ENCODE measurements at regions not wholly inside any gene's neighbourhood (a gene's known extent, or its start where the extent isn't known, plus 50 kb on each side); places are given as distances from the start of the nearest gene placed in this dataset.

- WGBS (ENCODE audit: insufficient coverage, insufficient replicate concordance, low lambda C conversion rate, missing lambda C conversion rate) = 53% methylated on average over 14 of the region's 14 CpGs
- H3K79me2 ChIP-seq (ENCODE audit: control insufficient read depth, insufficient read depth, low read length) = no peaks in the 10 kb centered on the region
- H3K27me3 ChIP-seq (replicated peaks in 1 of 2; ENCODE audit: control insufficient read depth in 2 of 2, insufficient read depth in 2 of 2, low read length in 1 of 2) = no peaks in the 10 kb centered on the region; a peak in 3 of 4 replicates
- ChIA-PET SMC1A (ENCODE audit: uncharacterized antibody, unreplicated experiment) (no interaction called here), POLR2A (no interaction called here), RAD21 (ENCODE audit: unreplicated experiment) (no interaction called here), CTCF (no interaction called here)
- H3K4me3 ChIP-seq = no peak overlapping the region
- H3K4me1 ChIP-seq (ENCODE audit: control insufficient read depth, insufficient read depth, low read length) = peaks cover 13% of the 10 kb centered on the region
- ATAC-seq (no peak), FAIRE-seq (no peak), DNase-seq (ENCODE audit: low read depth, low spot score) (no peak)
- H3K9me3 ChIP-seq (replicated peaks; ENCODE audit: control insufficient read depth, insufficient read depth, low read length) = no peaks in the 10 kb centered on the region
- no peaks in the 10 kb centered on the region for H3K36me3 ChIP-seq (ENCODE audit: control insufficient read depth in 2 of 2, insufficient read depth in 2 of 2, low read length in 1 of 2)
- no TSS peak for BruUV-seq (replicated peaks)
- TF ChIP-seq, protein P1, sequence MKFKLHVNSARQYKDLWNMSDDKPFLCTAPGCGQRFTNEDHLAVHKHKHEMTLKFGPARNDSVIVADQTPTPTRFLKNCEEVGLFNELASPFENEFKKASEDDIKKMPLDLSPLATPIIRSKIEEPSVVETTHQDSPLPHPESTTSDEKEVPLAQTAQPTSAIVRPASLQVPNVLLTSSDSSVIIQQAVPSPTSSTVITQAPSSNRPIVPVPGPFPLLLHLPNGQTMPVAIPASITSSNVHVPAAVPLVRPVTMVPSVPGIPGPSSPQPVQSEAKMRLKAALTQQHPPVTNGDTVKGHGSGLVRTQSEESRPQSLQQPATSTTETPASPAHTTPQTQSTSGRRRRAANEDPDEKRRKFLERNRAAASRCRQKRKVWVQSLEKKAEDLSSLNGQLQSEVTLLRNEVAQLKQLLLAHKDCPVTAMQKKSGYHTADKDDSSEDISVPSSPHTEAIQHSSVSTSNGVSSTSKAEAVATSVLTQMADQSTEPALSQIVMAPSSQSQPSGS (IDR thresholded peaks at IDR 0.05; ENCODE audit: low read length) = no peak
- TF ChIP-seq FOXM1 (IDR thresholded peaks at IDR 0.05; ENCODE audit: low read depth, low read length) (no peak), PKNOX1 (IDR thresholded peaks at IDR 0.05) (no peak), KDM1A (IDR thresholded peaks at IDR 0.05; ENCODE audit: borderline replicate concordance) (no peak), HDAC2 (IDR thresholded peaks at IDR 0.05) (no peak)
- intact Hi-C loops (cut with micrococcal nuclease; ENCODE audit: unreplicated experiment) = no loop called here
- in situ Hi-C loops (cut with MboI) = no loop called here
- H4K20me1 ChIP-seq (ENCODE audit: control insufficient read depth, insufficient read depth) = no peaks in the 10 kb centered on the region
- no peak overlapping the region for H3K4me2 ChIP-seq (ENCODE audit: control insufficient read depth, insufficient read depth)
- no peak overlapping the region for H3K9ac ChIP-seq (ENCODE audit: control insufficient read depth, insufficient read depth, low read length)
- H3K27ac ChIP-seq (ENCODE audit: control insufficient read depth, insufficient read depth) = no peak overlapping the region
- H2AFZ ChIP-seq (ENCODE audit: control insufficient read depth, low read depth, low read length) = no peak overlapping the region
These were observed 181.8 kb upstream of the MYL2 start for GRCh38 chr12:111102102-111102739.

- ATAC-seq (no peak), FAIRE-seq (no peak), DNase-seq (ENCODE audit: low read depth, low spot score) (no peak)
- Histone ChIP-seq H3K79me2 (ENCODE audit: control insufficient read depth, insufficient read depth, low read length) (no peaks in the 10 kb centered on the region), H3K9ac (ENCODE audit: control insufficient read depth, insufficient read depth, low read length) (no peak overlapping the region), H3K9me3 (replicated peaks; ENCODE audit: control insufficient read depth, insufficient read depth, low read length) (no peaks in the 10 kb centered on the region), H4K20me1 (ENCODE audit: control insufficient read depth, insufficient read depth) (no peaks in the 10 kb centered on the region), H3K36me3 (ENCODE audit: control insufficient read depth in 2 of 2, insufficient read depth in 2 of 2, low read length in 1 of 2) (no peaks in the 10 kb centered on the region), H3K27me3 (replicated peaks in 1 of 2; ENCODE audit: control insufficient read depth in 2 of 2, insufficient read depth in 2 of 2, low read length in 1 of 2) (no peaks in the 10 kb centered on the region; a peak in 1 of 4 replicates), H3K4me1 (ENCODE audit: control insufficient read depth, insufficient read depth, low read length) (peaks cover 13% of the 10 kb centered on the region), H3K4me3 (no peak overlapping the region), H2AFZ (ENCODE audit: control insufficient read depth, low read depth, low read length) (no peak overlapping the region), H3K27ac (ENCODE audit: control insufficient read depth, insufficient read depth) (no peak overlapping the region), H3K4me2 (ENCODE audit: control insufficient read depth, insufficient read depth) (no peak overlapping the region)
- in situ Hi-C loops (cut with MboI) (no loop called here), intact Hi-C loops (cut with micrococcal nuclease; ENCODE audit: unreplicated experiment) (no loop called here)
- BruUV-seq (replicated peaks) = no TSS peak
- no peak for TF ChIP-seq YBX1 (IDR thresholded peaks at IDR 0.05)
- no peak for TF ChIP-seq RB1 (IDR thresholded peaks at IDR 0.05; ENCODE audit: borderline replicate concordance)
- ChIA-PET RAD21 (ENCODE audit: unreplicated experiment) (no interaction called here), CTCF (interaction anchor here (0.6 kb wide), 1 partner anchor 214 kb away, joined by 3 read pairs; no protein-coding TSS in a partner anchor), SMC1A (ENCODE audit: uncharacterized antibody, unreplicated experiment) (no interaction called here), POLR2A (no interaction called here)
- 68% methylated on average over 7 of the region's 7 CpGs for WGBS (ENCODE audit: insufficient coverage, insufficient replicate concordance, low lambda C conversion rate, missing lambda C conversion rate)
These were observed 180.6 kb upstream of the MYL2 start for GRCh38 chr12:111101003-111101402.
